ENCODE measurements at regions not wholly inside any gene's neighbourhood (a gene's known extent, or its start where the extent isn't known, plus 50 kb on each side); places are given as distances from the start of the nearest gene placed in this dataset.

DNA sequence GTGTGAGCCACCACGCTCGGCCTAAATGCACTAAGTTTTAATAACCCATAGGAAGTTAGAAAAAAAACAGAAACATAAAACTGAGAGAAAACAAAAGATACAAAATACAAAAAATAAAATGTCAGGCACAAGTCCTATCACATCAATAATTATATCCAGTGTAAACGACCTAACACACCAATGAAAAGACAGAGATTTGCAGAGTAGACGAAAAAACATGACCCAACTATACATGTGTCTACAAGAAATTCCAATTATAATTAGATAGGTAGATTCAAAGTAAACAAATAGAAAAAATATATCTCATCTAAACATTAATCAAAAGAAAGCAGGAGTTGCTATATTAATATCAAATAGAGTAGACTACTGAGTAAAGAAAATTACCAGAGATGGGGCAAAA lies 69.4 kb upstream of the NUDT4 start:
- TF ChIP-seq CTCF (IDR thresholded peaks at IDR 0.05; ENCODE audit: control extremely low read depth in 1 of 3, insufficient read depth in 1 of 3, low read depth in 1 of 3, low read length in 3 of 3) (no peak), EP300 (IDR thresholded peaks at IDR 0.05; ENCODE audit: borderline replicate concordance in 1 of 2, low read depth in 2 of 2, low read length in 2 of 2) (no peak), FOSL1 (IDR thresholded peaks at IDR 0.05; ENCODE audit: insufficient read depth, low read depth, low read length) (no peak), POLR2AphosphoS5 (IDR thresholded peaks at IDR 0.05; ENCODE audit: low read depth, low read length) (no peak), MAFK (IDR thresholded peaks at IDR 0.05; ENCODE audit: low read depth, low read length) (no peak), CREB1 (IDR thresholded peaks at IDR 0.05) (no peak), YY1 (IDR thresholded peaks at IDR 0.05; ENCODE audit: low read depth, low read length) (no peak), ASH2L (IDR thresholded peaks at IDR 0.05; ENCODE audit: low read length) (no peak), POLR2A (IDR thresholded peaks at IDR 0.05; ENCODE audit: control extremely low read depth in 1 of 2, low read depth in 2 of 2, low read length in 2 of 2) (no peak), USF2 (IDR thresholded peaks at IDR 0.05; ENCODE audit: low read length) (no peak), TCF12 (IDR thresholded peaks at IDR 0.05; ENCODE audit: low read depth, low read length) (no peak)
- TF ChIP-seq, protein P1, sequence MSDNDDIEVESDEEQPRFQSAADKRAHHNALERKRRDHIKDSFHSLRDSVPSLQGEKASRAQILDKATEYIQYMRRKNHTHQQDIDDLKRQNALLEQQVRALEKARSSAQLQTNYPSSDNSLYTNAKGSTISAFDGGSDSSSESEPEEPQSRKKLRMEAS (IDR thresholded peaks at IDR 0.05), result no peak

Data from H1 (cell line).